Mesenchymal stem cell (in vitro differentiated cells and primary cell): ENCODE measurements at regions not wholly inside any gene's neighbourhood (a gene's known extent, or its start where the extent isn't known, plus 50 kb on each side); places are given as distances from the start of the nearest gene placed in this dataset.

Experiments used
- DNase-seq: peaks from one replicate; pipeline ENCODE4 v3.0.0-alpha.2; 2013
- H2AFZ ChIP-seq: one replicate; pipeline ENCODE4 v1.6.1; 2013; ENCODE audit warnings: low read depth, mild to moderate bottlenecking, control low read depth, inconsistent platforms, low read length, moderate library complexity
- H2AK5ac ChIP-seq: 2 replicates; pipeline ENCODE4 v1.6.1; 2013; ENCODE audit warnings: low read length, moderate library complexity, mild to moderate bottlenecking, inconsistent platforms; ENCODE audit not compliant: severe bottlenecking
- H2BK120ac ChIP-seq: one replicate; pipeline ENCODE4 v1.6.1; 2013; ENCODE audit warnings: low read depth, mild to moderate bottlenecking, inconsistent platforms, low read length, moderate library complexity
- H2BK12ac ChIP-seq, 2 experiments: one replicate each; pipeline ENCODE4 v1.6.1; 2013; ENCODE audit warnings: inconsistent platforms in 2 of 2, low read length in 2 of 2, mild to moderate bottlenecking in 2 of 2, moderate library complexity in 2 of 2, control low read depth in 1 of 2
- H2BK15ac ChIP-seq: one replicate; pipeline ENCODE4 v1.6.1; 2013; ENCODE audit warnings: mild to moderate bottlenecking, low read depth, inconsistent platforms; ENCODE audit not compliant: poor library complexity, severe bottlenecking
- H2BK5ac ChIP-seq: 2 replicates; pipeline ENCODE4 v1.6.1; 2013; ENCODE audit warnings: low read depth, mild to moderate bottlenecking, low read length, control low read depth, inconsistent platforms; ENCODE audit not compliant: poor library complexity, severe bottlenecking
- H3K14ac ChIP-seq, 2 experiments: one replicate each; pipeline ENCODE4 v1.6.1; 2013; ENCODE audit warnings: inconsistent platforms in 2 of 2, low read length in 2 of 2, control low read depth in 1 of 2, mild to moderate bottlenecking in 1 of 2, moderate library complexity in 1 of 2
- H3K18ac ChIP-seq, 2 experiments: one replicate each; pipeline ENCODE4 v1.6.1; 2013; ENCODE audit warnings: inconsistent platforms in 2 of 2, low read length in 2 of 2, control low read depth in 1 of 2, low read depth in 1 of 2, mild to moderate bottlenecking in 1 of 2
- H3K23ac ChIP-seq, 2 experiments: one replicate each; pipeline ENCODE4 v1.6.1; 2013; ENCODE audit warnings: inconsistent platforms in 2 of 2, low read length in 2 of 2, mild to moderate bottlenecking in 2 of 2, moderate library complexity in 2 of 2, control low read depth in 1 of 2
- H3K27ac ChIP-seq: 2 replicates; pipeline ENCODE4 v1.5.1; 2013; ENCODE audit warnings: mild to moderate bottlenecking, moderate library complexity, low read length, control low read depth, inconsistent platforms; ENCODE audit not compliant: poor library complexity, severe bottlenecking
- H3K27me3 ChIP-seq, 2 experiments: 2 replicates each; pipeline versions ENCODE4 v1.6.1 to v1.7.0; 2013; ENCODE audit warnings: low read length in 2 of 2, mild to moderate bottlenecking in 2 of 2, moderate library complexity in 2 of 2, control low read depth in 1 of 2, inconsistent platforms in 1 of 2; ENCODE audit not compliant: control insufficient read depth in 1 of 2, insufficient read depth in 1 of 2
- H3K36me3 ChIP-seq, 2 experiments: 2 replicates each; pipeline versions ENCODE4 v1.6.1 to v1.7.0; 2013; ENCODE audit warnings: low read length in 2 of 2, control low read depth in 1 of 2, inconsistent platforms in 1 of 2, low read depth in 1 of 2, mild to moderate bottlenecking in 1 of 2; ENCODE audit not compliant: insufficient read depth in 2 of 2, control insufficient read depth in 1 of 2
- H3K4ac ChIP-seq, 2 experiments: one replicate each; pipeline ENCODE4 v1.6.1; 2013; ENCODE audit warnings: inconsistent platforms in 2 of 2, low read length in 2 of 2, mild to moderate bottlenecking in 2 of 2, moderate library complexity in 2 of 2, control low read depth in 1 of 2, low read depth in 1 of 2
- H3K4me1 ChIP-seq: 2 replicates; pipeline ENCODE4 v1.6.1; 2013; ENCODE audit warnings: low read depth, low read length, control low read depth; ENCODE audit not compliant: control insufficient read depth, insufficient read depth
- H3K4me2 ChIP-seq: 2 replicates; pipeline ENCODE4 v1.6.1; 2013; ENCODE audit warnings: low read length, mild to moderate bottlenecking, inconsistent platforms; ENCODE audit not compliant: poor library complexity, severe bottlenecking
- H3K4me3 ChIP-seq, 2 experiments: 2 replicates each; pipeline versions ENCODE4 v1.5.1 to v1.7.0; 2013; ENCODE audit warnings: low read length in 2 of 2, mild to moderate bottlenecking in 2 of 2, control low read depth in 1 of 2, low read depth in 1 of 2; ENCODE audit not compliant: insufficient read depth in 1 of 2
- H3K79me1 ChIP-seq: replicated peaks from 2 replicates; pipeline ENCODE4 v1.6.1; 2013; ENCODE audit warnings: mild to moderate bottlenecking, control low read depth, low read length, inconsistent platforms; ENCODE audit not compliant: poor library complexity, severe bottlenecking
- H3K9ac ChIP-seq: 2 replicates; pipeline ENCODE4 v1.7.0; 2013; ENCODE audit warnings: mild to moderate bottlenecking, low read length, moderate library complexity
- H3K9me3 ChIP-seq: 2 replicates; pipeline ENCODE4 v1.7.0; 2013; ENCODE audit warnings: mild to moderate bottlenecking, low read length; ENCODE audit not compliant: control insufficient read depth
- H4K8ac ChIP-seq: one replicate; pipeline ENCODE4 v1.6.1; 2013; ENCODE audit warnings: inconsistent platforms, mild to moderate bottlenecking, low read length, moderate library complexity
- H4K91ac ChIP-seq: one replicate; pipeline ENCODE4 v1.6.1; 2013; ENCODE audit warnings: mild to moderate bottlenecking, low read length, inconsistent platforms
- WGBS: methylation state at CpG from one replicate; pipeline ENCODE4 v1.1.7; 2013; ENCODE audit warnings: mixed read lengths; 5-methylcytosine and 5-hydroxymethylcytosine counted together

GRCh38 chr2:239903210-239903609 is 121.9 kb downstream of the NDUFA10 start:
- H3K18ac ChIP-seq, result no peak overlapping the region

GRCh38 chr2:239902749-239903201 is 122.4 kb downstream of the NDUFA10 start:
- Histone ChIP-seq H3K36me3 (no peaks in the 10 kb centered on the region), H3K14ac (no peak overlapping the region), H3K4me1 (no peaks in the 10 kb centered on the region), H3K4ac (no peak overlapping the region), H3K27ac (no peak overlapping the region), H2AK5ac (no peak overlapping the region), H2BK5ac (no peak overlapping the region), H3K9ac (no peak overlapping the region), H3K18ac (no peak overlapping the region), H2BK12ac (no peak overlapping the region), H2BK15ac (no peak overlapping the region), H4K91ac (no peak overlapping the region), H3K23ac (no peak overlapping the region), H4K8ac (no peak overlapping the region), H3K27me3 (peaks cover 0 to 26% of the 10 kb centered on the region in 2 experiments), H3K9me3 (no peaks in the 10 kb centered on the region), H2AFZ (no peak overlapping the region), H3K4me2 (no peak overlapping the region), H3K79me1 (no peaks in the 10 kb centered on the region), H3K4me3 (no peak overlapping the region), H2BK120ac (no peak overlapping the region)
- DNase-seq, result no peak
- WGBS, result 53% methylated on average over 11 of the region's 11 CpGs

More at GRCh38 chr2:239903210-239903609, 121.9 kb downstream of the NDUFA10 start:
- Histone ChIP-seq H2BK120ac (no peak overlapping the region), H3K4me2 (no peak overlapping the region), H3K4me3 (no peak overlapping the region), H4K91ac (no peak overlapping the region), H3K9me3 (no peaks in the 10 kb centered on the region), H3K23ac (no peak overlapping the region), H2BK15ac (no peak overlapping the region), H2BK5ac (no peak overlapping the region), H2AFZ (no peak overlapping the region), H2AK5ac (no peak overlapping the region), H3K79me1 (no peaks in the 10 kb centered on the region), H3K9ac (no peak overlapping the region), H3K27me3 (peaks cover 0 to 25% of the 10 kb centered on the region in 2 experiments), H3K14ac (no peak overlapping the region), H4K8ac (no peak overlapping the region), H2BK12ac (no peak overlapping the region), H3K4me1 (no peaks in the 10 kb centered on the region), H3K27ac (no peak overlapping the region), H3K36me3 (no peaks in the 10 kb centered on the region), H3K4ac (no peak overlapping the region)
- no peak for DNase-seq
- WGBS, result 69% methylated on average over 6 of the region's 8 CpGs

GRCh38 chr2:239898292-239898925 is 126.7 kb downstream of the NDUFA10 start:
- H3K79me1 ChIP-seq, result no peaks in the 10 kb centered on the region
- no peak overlapping the region for H2AFZ ChIP-seq
- H3K9ac ChIP-seq, result no peak overlapping the region
- H2BK12ac ChIP-seq, result no peak overlapping the region
- no peak overlapping the region for H3K4me3 ChIP-seq
- no peak for DNase-seq
- no peak overlapping the region for H4K91ac ChIP-seq
- no peaks in the 10 kb centered on the region for H3K36me3 ChIP-seq
- no peaks in the 10 kb centered on the region for H3K9me3 ChIP-seq
- 81% methylated on average over 13 of the region's 13 CpGs for WGBS
- H3K23ac ChIP-seq, result no peak overlapping the region
- no peak overlapping the region for H4K8ac ChIP-seq
- H3K4me2 ChIP-seq, result no peak overlapping the region
- no peak overlapping the region for H2BK120ac ChIP-seq
- H3K27me3 ChIP-seq, result peaks cover 0 to 51% of the 10 kb centered on the region in 2 experiments
- no peak overlapping the region for H2AK5ac ChIP-seq
- no peaks in the 10 kb centered on the region for H3K4me1 ChIP-seq
- H3K4ac ChIP-seq, result no peak overlapping the region
- no peak overlapping the region for H3K18ac ChIP-seq
- no peak overlapping the region for H2BK5ac ChIP-seq
- H3K27ac ChIP-seq, result no peak overlapping the region
- no peak overlapping the region for H3K14ac ChIP-seq
- no peak overlapping the region for H2BK15ac ChIP-seq

GRCh38 chr2:239897596-239898235 is 127.4 kb downstream of the NDUFA10 start:
- no peak overlapping the region for H3K27ac ChIP-seq
- no peak overlapping the region for H3K14ac ChIP-seq
- no peak overlapping the region for H3K9ac ChIP-seq
- H3K27me3 ChIP-seq, result peaks cover 0 to 54% of the 10 kb centered on the region in 2 experiments
- no peak overlapping the region for H2AK5ac ChIP-seq
- no peak overlapping the region for H2BK12ac ChIP-seq
- WGBS, result 72% methylated on average over 9 of the region's 9 CpGs
- no peak overlapping the region for H4K91ac ChIP-seq
- H3K18ac ChIP-seq, result no peak overlapping the region
- no peaks in the 10 kb centered on the region for H3K79me1 ChIP-seq
- no peak overlapping the region for H3K4me2 ChIP-seq
- no peaks in the 10 kb centered on the region for H3K9me3 ChIP-seq
- no peak overlapping the region for H2BK15ac ChIP-seq
- no peaks in the 10 kb centered on the region for H3K4me1 ChIP-seq
- H3K4ac ChIP-seq, result no peak overlapping the region
- DNase-seq, result no peak
- H3K4me3 ChIP-seq, result no peak overlapping the region
- no peak overlapping the region for H2AFZ ChIP-seq
- H2BK5ac ChIP-seq, result no peak overlapping the region
- no peaks in the 10 kb centered on the region for H3K36me3 ChIP-seq
- no peak overlapping the region for H2BK120ac ChIP-seq
- no peak overlapping the region for H4K8ac ChIP-seq
- H3K23ac ChIP-seq, result no peak overlapping the region
